Dedifferentiated amniotic fluid mesenchymal stem cell (primary cell): ENCODE measurements at regions not wholly inside any gene's neighbourhood (a gene's known extent, or its start where the extent isn't known, plus 50 kb on each side); places are given as distances from the start of the nearest gene placed in this dataset.

ENCODE experiments used
- DNase-seq: peaks from one replicate; pipeline ENCODE4 v3.0.0-alpha.2; 2016; ENCODE audit errors: extremely low spot score

- DNase-seq, result no peak
These were observed 264.8 kb downstream of the INSC start for GRCh38 chr11:15379483-15379882.

DNA sequence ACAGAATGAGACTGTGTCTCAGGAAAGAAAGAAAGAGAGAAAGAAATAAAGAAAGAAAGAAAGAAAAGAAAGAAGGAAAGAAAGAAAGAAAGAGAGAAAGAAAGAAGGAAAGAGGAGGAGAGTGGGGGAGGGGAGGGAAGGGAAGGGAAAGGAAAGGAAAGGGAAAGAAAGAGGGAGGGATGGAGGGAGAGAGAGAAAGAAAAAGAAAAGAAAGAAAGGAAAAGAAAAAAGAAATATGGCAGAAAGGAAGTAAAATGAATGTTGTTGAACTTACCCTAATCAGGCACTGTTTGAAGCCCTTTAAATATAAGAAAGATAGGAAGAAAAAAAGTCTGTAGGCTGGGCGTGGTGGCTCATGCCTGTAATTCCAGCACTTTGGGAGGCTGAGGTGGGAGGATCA, 276.1 kb downstream of the INSC start:
- DNase-seq, result no peak

- no peak for DNase-seq
These were observed 282.1 kb downstream of the INSC start for GRCh38 chr11:15396778-15397177.

DNA sequence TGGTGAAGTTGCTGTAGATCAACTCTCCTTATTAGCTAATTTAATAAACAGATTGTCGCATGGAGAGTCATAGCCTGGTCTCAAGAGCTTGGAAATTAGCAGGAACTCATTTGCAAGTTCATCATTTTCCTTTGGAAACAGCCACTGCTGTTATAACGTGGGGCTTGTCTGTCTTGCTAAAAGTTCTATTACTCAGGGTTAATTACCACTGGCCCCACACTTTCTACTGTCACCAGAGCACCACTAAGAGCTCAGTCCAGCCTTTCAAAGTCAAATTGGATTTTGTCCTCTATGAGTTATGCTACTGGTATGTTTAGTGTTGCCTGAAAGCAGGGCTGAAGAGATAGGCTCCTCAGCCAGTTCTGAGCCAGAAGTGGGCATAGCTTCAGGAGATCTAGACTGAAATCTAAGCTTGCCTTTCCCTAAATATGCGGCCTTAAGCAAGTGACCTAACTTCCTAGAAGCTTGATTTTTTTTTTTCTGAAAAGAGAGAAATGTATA, 292.2 kb downstream of the INSC start:
- DNase-seq, result no peak

- no peak for DNase-seq
These were observed 297.3 kb downstream of the INSC start for GRCh38 chr11:15412054-15412453.

DNA sequence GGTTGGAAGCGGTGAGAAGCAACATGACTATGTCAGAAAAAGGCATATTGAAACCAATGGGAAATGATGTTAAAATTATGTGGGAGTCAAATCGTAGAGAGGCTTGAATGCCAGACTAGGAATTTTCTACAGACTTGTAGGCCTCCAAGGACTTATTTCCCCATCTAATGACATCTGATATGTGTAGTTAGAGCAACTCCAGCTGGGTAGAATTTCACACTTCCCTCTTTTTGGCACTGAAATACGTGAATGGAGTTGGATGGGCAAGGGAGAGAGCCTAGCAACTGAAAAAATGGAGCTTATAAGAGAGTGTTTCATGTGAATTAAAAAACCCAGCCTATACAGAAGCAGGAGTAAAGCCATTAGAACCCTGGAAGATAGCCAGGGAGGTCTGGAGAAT, 304.2 kb downstream of the INSC start:
- no peak for DNase-seq

- DNase-seq, result no peak
These were observed 305.0 kb downstream of the INSC start for GRCh38 chr11:15419696-15420095.

DNA sequence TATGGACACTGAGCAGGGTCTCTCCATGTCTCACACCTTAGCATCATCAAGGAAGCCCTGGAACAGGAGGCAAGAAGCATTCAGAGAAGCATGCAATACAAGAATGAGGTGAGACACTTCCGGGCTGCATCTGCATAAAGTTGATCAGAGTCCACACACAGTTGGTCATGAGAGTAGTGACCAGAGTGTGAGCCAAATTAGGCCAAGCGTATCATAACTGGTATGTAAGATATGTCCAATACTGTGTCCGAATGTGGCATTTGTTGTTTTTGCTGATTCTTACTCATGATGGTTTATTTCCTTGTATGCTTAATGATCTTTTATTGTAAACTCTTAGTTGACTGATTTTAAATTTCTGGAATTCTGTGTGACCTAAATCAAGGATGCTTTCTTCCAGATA, 315.7 kb downstream of the INSC start:
- no peak for DNase-seq

GRCh38 chr11:15434529-15434928, 319.8 kb downstream of the INSC start:
- DNase-seq, result no peak

DNA sequence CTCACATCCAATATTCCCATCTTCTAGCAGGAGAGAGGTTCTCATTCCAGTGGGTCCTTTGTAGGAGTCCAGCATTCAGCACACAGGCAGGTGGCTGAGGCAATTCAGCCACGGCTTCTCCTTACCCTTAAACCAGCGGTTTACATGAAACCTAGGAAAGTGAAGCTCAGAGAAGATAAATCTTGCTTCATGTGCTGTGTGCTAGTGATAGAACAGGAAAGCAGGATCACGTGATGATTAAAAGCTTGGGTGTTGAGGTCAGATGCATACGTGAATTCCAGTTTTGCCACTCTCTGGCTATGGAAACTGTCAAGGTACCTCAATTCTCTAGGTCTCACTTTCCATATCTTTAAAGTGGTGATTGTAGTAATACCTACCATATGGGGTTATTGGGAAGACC, 331.6 kb downstream of the INSC start:
- no peak for DNase-seq

- no peak for DNase-seq
These were observed 332.2 kb downstream of the INSC start for GRCh38 chr11:15446929-15447328.

GRCh38 chr11:15451713-15452112, 337.0 kb downstream of the INSC start:
- no peak for DNase-seq

DNA sequence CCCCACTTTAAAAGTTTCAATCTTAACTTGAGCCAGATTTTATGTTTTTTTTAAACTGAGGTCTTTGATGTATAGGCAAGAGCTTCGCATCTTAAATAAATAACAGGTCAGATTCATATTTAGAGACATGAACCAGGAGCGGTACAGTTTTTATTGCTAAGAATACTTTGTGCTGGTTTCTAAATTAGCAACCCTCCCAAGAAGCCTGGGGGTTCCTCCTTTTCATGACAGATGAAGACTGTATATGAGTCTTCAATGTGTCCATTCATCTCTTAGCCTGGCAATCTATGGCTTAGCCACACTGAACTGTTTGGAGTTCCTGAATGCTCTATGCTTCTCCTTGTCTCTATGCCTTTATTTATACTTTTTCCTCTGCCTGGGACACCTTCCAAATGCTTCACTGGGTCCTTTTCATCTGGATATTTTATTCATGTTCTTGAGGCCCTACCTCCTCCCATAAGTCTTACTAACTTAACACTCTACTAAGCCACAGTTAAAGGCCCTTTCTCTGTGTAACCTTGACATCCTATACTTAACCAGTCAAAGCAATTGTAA, 338.6 kb downstream of the INSC start:
- DNase-seq, result no peak

DNA sequence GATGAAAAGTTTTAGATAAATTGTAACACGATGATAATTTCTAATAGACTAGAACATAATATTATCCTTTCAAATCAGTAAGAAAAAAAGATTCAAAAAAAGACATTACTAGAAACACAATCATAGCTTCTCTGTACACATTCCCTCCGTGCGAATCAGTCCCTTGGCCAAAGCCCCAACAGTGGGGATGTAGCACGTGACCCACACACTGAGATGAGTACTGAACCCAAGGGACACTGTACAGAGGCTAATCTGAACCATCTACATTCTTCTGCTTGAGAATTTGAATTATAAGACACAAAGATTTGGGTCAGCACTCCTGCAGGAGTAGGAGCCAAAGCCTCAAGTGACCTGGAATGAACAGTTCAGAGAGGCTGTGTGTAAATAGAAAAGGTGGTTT, 353.7 kb downstream of the INSC start:
- DNase-seq, result no peak

- DNase-seq, result no peak
These were observed 356.5 kb downstream of the INSC start for GRCh38 chr11:15471048-15471894.

- DNase-seq, result no peak
These were observed 357.4 kb downstream of the INSC start for GRCh38 chr11:15471895-15472799.

DNA sequence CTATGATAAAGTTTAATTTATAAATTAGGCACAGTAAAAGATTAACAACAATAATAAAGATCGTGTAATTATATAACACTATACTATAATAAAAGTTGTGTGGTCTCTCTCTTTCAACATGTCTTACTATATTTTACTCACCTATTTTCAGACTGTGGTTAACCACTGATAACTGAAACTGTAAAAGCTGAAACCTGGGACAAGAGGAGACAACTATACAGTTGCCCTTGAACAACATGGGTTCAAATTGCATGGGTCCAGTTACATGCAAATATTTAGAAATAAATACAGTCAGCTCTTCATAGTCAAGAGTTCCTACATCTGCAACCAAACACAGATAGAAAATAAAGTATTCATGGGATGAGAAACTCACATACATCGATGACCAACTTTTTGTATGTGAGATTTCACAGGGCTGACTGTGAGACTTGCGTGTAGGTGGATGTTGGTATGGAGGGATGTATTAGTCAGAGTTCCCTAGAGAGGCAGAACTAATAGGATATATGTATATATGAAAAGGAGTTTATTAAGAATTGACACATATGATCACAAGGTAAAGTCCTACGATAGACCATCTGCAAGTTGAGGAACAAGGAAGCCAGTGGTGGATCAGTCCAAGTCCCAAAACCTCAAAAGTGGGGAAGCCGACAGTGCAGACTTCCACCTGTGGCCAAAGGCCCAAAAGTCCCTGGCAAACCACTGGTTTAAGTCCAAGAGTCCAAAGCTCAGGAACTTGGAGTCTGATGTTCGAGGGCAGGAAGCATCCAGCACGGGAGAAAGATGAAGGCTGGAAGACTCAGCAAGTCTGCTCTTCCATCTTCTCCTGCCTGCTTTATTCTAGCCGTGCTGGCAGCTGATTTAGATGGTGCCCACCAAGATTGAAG, 359.5 kb downstream of the INSC start:
- no peak for DNase-seq

DNA sequence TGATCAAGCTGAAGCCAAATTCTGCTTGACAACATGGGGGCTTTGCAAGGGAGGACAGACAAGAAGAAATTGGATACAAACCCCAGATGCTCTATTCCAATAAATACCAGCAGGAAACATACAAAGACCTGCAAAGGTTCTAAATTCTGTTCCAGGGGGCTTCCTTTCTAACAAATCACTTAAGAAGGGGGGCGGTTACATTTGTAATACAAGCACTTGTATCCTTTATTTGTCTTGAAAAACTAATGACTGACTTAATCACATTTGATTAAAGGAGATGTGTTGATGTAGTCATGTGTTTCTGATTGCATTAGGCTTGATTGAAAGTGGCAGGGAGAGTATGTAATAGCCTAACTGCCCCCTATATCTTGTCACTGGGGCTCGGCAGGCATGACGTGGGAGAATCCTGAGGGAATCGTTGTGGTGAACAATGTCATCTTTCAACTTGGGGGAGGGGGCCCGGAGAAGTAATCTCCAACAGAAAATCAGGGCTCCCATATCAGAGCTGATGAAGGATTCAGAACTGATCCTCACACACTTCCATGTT, 361.7 kb downstream of the INSC start:
- DNase-seq, result no peak

DNA sequence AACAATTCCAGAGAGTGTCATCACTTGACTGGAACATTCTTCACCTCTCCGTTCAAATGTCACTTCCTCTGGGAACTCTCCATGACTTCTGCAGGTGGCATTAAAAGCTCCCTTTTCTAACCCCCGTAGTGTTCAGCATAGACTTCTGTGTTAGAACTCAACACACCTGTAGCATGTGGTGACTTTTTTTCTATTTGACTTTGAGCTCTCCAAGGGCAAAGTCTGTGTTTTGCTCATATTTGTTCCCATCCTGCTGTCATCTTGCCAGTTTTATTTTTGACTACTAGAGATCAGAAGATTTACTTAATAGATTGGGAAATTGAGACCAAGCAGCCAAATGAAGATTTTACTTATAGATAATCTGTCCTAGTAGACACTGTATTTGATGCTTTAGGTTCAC, 367.1 kb downstream of the INSC start:
- DNase-seq, result no peak

DNA sequence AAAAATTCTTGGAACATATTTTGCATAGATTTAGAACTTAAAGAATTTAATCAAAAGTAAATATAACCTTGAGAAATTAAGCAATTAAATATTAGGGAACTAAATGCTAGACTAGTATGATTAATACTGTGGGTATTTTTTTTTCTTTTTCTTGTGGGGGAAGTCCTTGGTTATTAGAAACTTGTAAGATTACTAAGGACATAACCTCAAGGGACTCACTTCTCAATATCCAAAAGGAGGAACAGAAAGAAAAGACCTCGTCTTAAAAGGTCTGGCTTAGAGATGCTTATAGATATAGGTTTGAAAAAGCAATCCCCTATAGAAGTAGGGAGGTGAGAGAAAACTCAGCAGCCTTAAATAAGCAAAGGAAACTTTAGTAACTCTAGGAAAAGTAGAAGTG, 368.5 kb downstream of the INSC start:
- no peak for DNase-seq

- no peak for DNase-seq
These were observed 369.7 kb downstream of the INSC start for GRCh38 chr11:15484398-15484797.
